ENCODE measurements at regions not wholly inside any gene's neighbourhood (a gene's known extent, or its start where the extent isn't known, plus 50 kb on each side); places are given as distances from the start of the nearest gene placed in this dataset.

GRCh38 chr1:162966613-162967012, 102.5 kb upstream of the RGS4 start:
- TF ChIP-seq POLR2A (IDR thresholded peaks at IDR 0.05) (no peak), CTCF (IDR thresholded peaks at IDR 0.05) (no peak)
